Endothelial cell of umbilical vein (primary cell): ENCODE measurements at regions not wholly inside any gene's neighbourhood (a gene's known extent, or its start where the extent isn't known, plus 50 kb on each side); places are given as distances from the start of the nearest gene placed in this dataset.

Experiments used
- BruUV-seq: library from RNA; stranded (reverse); fragments of 400-500 nt; replicated peaks from 2 replicates; lab custom pipeline; 2021; lab: Mats Ljungman, UMichigan
- CTCF ChIA-PET: fragments of 300-600, 350-600 bp; sonication (Branson Sonifier 250); formaldehyde crosslinking; loops from one replicate; lab custom pipeline; 2021; ENCODE audit warnings: antibody characterized with exemption, inconsistent platforms; lab: Charles Lee
- POLR2A ChIA-PET: fragments of 300-600, 350-600 bp; sonication (Branson Sonifier 250); formaldehyde crosslinking; loops from one replicate; lab custom pipeline; 2021; ENCODE audit warnings: antibody characterized with exemption, inconsistent platforms; lab: Charles Lee
- DNase-seq: peaks from one replicate; pipeline ENCODE4 v3.0.0-alpha.2; 2011; ENCODE audit warnings: low read depth, low spot score
- FAIRE-seq: peaks from 2 replicates; lab custom pipeline; 2011; peaks lifted over from hg19 to GRCh38; lab: Jason Lieb, UNC
- H2AFZ ChIP-seq: 2 replicates; pipeline ENCODE4 v1.6.0; 2012; ENCODE audit warnings: low read depth, low read length, control low read depth, inconsistent platforms
- H3K27ac ChIP-seq: 2 replicates; pipeline ENCODE4 v1.5.1; 2011; ENCODE audit warnings: low read depth, mild to moderate bottlenecking, control low read depth, low read length, moderate library complexity; ENCODE audit not compliant: insufficient read depth
- H3K27me3 ChIP-seq, 2 experiments: 2 replicates each; pipeline versions ENCODE4 v1.6.0 to v1.6.1; 2011; ENCODE audit warnings: low read length in 2 of 2, mixed read lengths in 1 of 2; ENCODE audit not compliant: control insufficient read depth in 2 of 2, insufficient read depth in 2 of 2
- H3K36me3 ChIP-seq, 2 experiments: 2 replicates in 1 of 2; 3 replicates in 1 of 2; pipeline ENCODE4 v1.5.1; 2011; ENCODE audit warnings: low read length in 2 of 2, mild to moderate bottlenecking in 1 of 2, moderate library complexity in 1 of 2; ENCODE audit not compliant: control insufficient read depth in 2 of 2, insufficient read depth in 2 of 2; ENCODE audit errors: extremely low read depth in 1 of 2
- H3K4me1 ChIP-seq: 3 replicates; pipeline ENCODE4 v1.5.1; 2011; ENCODE audit warnings: mild to moderate bottlenecking, low read length; ENCODE audit not compliant: control insufficient read depth, insufficient read depth; ENCODE audit errors: extremely low read depth
- H3K4me2 ChIP-seq: 2 replicates; pipeline ENCODE4 v1.6.1; 2011; ENCODE audit warnings: low read length, control low read depth, mixed read lengths; ENCODE audit not compliant: insufficient read depth
- H3K4me3 ChIP-seq, 3 experiments: fragments of 200-600 bp in 1 of 3; sonication (generic), shearing (Covaris generic) in 1 of 3; replicated peaks in 1 of 3; 2 replicates each; pipeline ENCODE4 v1.5.1; 2011 to 2016; ENCODE audit warnings: control low read depth in 3 of 3, low read length in 3 of 3, mild to moderate bottlenecking in 2 of 3, inconsistent platforms in 1 of 3, low read depth in 1 of 3, moderate library complexity in 1 of 3; ENCODE audit not compliant: insufficient read depth in 1 of 3
- H3K79me2 ChIP-seq: 2 replicates; pipeline ENCODE4 v1.6.0; 2012; ENCODE audit warnings: low read length, inconsistent platforms; ENCODE audit not compliant: control insufficient read depth, insufficient read depth
- H3K9ac ChIP-seq: replicated peaks from 2 replicates; pipeline ENCODE3; 2011; ENCODE audit warnings: low read length, control low read depth; ENCODE audit not compliant: insufficient read depth; ENCODE audit errors: extremely low read depth
- H3K9me1 ChIP-seq: replicated peaks from 3 replicates; pipeline ENCODE4 v1.6.0; 2011; ENCODE audit warnings: mild to moderate bottlenecking, low read length; ENCODE audit not compliant: control insufficient read depth, insufficient read depth; ENCODE audit errors: extremely low read depth
- H3K9me3 ChIP-seq: replicated peaks from 2 replicates; pipeline ENCODE4 v1.5.1; 2012; ENCODE audit warnings: low read length, inconsistent platforms; ENCODE audit not compliant: control insufficient read depth, insufficient read depth
- H4K20me1 ChIP-seq: replicated peaks from 2 replicates; pipeline ENCODE3; 2011; ENCODE audit warnings: mild to moderate bottlenecking, low read length; ENCODE audit not compliant: control insufficient read depth, insufficient read depth; ENCODE audit errors: extremely low read depth
- EZH2 ChIP-seq: IDR thresholded peaks from 2 replicates; pipeline ENCODE4 v1.6.1; 2012; ENCODE audit warnings: borderline replicate concordance, low read depth, mild to moderate bottlenecking, moderate library complexity, low read length, inconsistent platforms; ENCODE audit not compliant: severe bottlenecking
- FOS ChIP-seq: IDR thresholded peaks from 2 replicates; pipeline ENCODE4 v1.6.1; 2011; ENCODE audit warnings: mild to moderate bottlenecking, low read length, moderate library complexity, borderline replicate concordance; ENCODE audit not compliant: insufficient read depth
- GATA2 ChIP-seq: IDR thresholded peaks from 2 replicates; pipeline ENCODE4 v1.7.0; 2011; ENCODE audit warnings: low read depth, mild to moderate bottlenecking, moderate library complexity, mixed read lengths, low read length; ENCODE audit not compliant: insufficient read length, insufficient read depth
- MAX ChIP-seq: IDR thresholded peaks from 2 replicates; pipeline ENCODE4 v1.6.1; 2011; ENCODE audit not compliant: insufficient read depth, insufficient read length
- POLR2A ChIP-seq: IDR thresholded peaks from 2 replicates; pipeline ENCODE4 v1.6.1; 2012; ENCODE audit warnings: low read depth, mild to moderate bottlenecking, control low read depth, low read length
- dilution Hi-C: fragments of 300-500 bp; cut with MboI; formaldehyde crosslinking; loops from one replicate; pipeline ENCODE4 v1.15.0; 2019; ENCODE audit warnings: low sequenced_read_pairs; ENCODE audit not compliant: extremely low pct_ligation_motif_present
- intact Hi-C: fragments of 100-400 bp; cut with micrococcal nuclease; formaldehyde crosslinking; loops from one replicate; pipeline ENCODE4 v1.10.0; 2022

GRCh38 chr2:208983486-208983885, 440.4 kb upstream of the MAP2 start:
- BruUV-seq = no TSS peak
- no peak for DNase-seq
- intact Hi-C loops (no loop called here), dilution Hi-C loops (no loop called here)
- H3K36me3 ChIP-seq = no peaks in the 10 kb centered on the region
- TF ChIP-seq EZH2 (no peak), POLR2A (no peak), GATA2 (no peak), FOS (no peak), MAX (no peak)
- no peaks in the 10 kb centered on the region for H3K79me2 ChIP-seq
- no peak overlapping the region for H2AFZ ChIP-seq
- no peaks in the 10 kb centered on the region for H3K9me1 ChIP-seq
- no peaks in the 10 kb centered on the region for H3K27me3 ChIP-seq
- no peak overlapping the region for H3K9ac ChIP-seq
- no peak for FAIRE-seq
- no peak overlapping the region for H3K27ac ChIP-seq
- no peak overlapping the region for H3K4me3 ChIP-seq
- CTCF ChIA-PET = no interaction called here
- no peaks in the 10 kb centered on the region for H4K20me1 ChIP-seq
- POLR2A ChIA-PET = no interaction called here
- no peak overlapping the region for H3K4me2 ChIP-seq
- H3K4me1 ChIP-seq = no peaks in the 10 kb centered on the region
- no peaks in the 10 kb centered on the region for H3K9me3 ChIP-seq

DNA sequence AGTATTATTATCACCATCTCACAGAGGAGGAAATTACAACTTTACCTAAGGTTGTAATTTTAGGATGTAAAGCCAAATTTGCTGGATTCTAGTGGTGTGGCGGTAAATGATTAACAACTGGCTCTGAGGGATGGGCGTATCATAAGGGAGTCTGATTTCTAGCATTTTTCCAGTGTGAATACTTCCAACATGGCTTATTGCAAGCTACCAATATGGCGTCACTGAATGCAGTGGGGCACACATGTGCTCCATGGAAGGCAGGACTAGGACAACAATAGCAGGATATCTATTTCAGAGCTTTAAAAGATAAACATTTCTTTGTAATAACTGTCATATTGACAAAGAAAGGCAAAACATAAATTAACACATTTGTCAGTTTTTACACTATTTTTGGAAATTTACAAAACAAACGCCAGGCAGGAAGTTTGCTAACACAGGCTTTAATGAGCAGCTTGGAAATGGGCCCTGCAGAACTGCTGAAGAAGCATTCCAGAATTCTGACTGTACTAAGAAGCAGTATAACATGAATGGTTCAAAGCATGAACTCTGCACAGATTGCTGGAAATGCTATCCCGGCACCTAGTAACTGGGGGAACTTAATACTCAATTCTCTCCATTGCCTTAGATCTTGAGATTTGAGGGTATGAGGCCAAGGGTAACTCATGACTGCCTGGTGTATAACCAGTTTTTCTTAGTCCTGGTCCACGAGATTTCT, 439.3 kb upstream of the MAP2 start:
- intact Hi-C loops = no loop called here
- Histone ChIP-seq H3K36me3 (no peaks in the 10 kb centered on the region), H3K4me2 (no peak overlapping the region), H3K9me3 (no peaks in the 10 kb centered on the region), H3K27ac (no peak overlapping the region), H3K4me3 (no peak overlapping the region), H3K9ac (no peak overlapping the region), H3K79me2 (no peaks in the 10 kb centered on the region), H3K4me1 (no peaks in the 10 kb centered on the region), H2AFZ (no peak overlapping the region), H3K27me3 (no peaks in the 10 kb centered on the region), H3K9me1 (no peaks in the 10 kb centered on the region), H4K20me1 (no peaks in the 10 kb centered on the region)
- FAIRE-seq (no peak), DNase-seq (no peak)
- POLR2A ChIA-PET = no interaction called here
- TF ChIP-seq POLR2A = no peak
- dilution Hi-C loops = no loop called here
- CTCF ChIA-PET = no interaction called here
- BruUV-seq = no TSS peak
